Renal cortical epithelial cell (primary cell): ENCODE measurements at regions not wholly inside any gene's neighbourhood (a gene's known extent, or its start where the extent isn't known, plus 50 kb on each side); places are given as distances from the start of the nearest gene placed in this dataset.

Experiments
- DNase-seq: peaks from one replicate; pipeline ENCODE4 v3.0.0-alpha.2; 2011; ENCODE audit warnings: low read depth

DNA sequence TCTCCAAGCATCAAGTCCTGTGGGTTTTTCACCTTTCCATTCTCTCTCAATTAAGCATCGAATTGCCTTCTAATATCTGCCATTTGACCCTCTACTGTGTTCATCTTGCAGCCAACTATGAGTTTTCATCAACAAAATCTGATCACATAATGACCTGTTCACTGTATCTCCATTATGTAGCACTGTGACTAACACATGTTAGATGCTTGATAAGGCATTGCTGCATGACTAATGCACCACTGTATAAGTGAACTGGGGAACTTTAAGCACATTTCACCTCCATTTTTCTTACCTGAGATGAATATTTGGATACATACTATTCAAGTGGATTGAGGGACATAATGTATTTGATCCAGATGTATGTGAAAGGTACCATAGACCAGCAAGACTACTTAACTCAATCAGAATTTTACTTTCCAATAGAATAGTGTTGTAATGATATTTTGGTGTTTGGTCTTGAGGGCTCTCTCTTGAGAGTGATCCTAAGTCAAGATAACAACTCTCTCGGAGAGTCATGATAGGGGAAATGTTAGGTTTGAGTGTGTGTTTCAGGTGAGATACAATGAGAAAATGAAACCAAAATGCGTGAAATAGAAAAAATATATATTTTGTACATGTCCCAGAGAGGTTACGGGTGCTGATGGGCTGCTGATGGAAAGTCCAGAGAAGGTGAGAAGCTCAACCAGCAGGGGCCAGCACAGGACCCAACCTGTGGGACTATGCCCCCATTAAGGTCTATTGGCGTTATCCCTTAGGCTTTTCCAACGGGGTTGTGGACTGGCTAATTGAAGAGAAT lies 60.2 kb upstream of the HS3ST1 start:
- peak; percentile 43 for DNase-seq

DNA sequence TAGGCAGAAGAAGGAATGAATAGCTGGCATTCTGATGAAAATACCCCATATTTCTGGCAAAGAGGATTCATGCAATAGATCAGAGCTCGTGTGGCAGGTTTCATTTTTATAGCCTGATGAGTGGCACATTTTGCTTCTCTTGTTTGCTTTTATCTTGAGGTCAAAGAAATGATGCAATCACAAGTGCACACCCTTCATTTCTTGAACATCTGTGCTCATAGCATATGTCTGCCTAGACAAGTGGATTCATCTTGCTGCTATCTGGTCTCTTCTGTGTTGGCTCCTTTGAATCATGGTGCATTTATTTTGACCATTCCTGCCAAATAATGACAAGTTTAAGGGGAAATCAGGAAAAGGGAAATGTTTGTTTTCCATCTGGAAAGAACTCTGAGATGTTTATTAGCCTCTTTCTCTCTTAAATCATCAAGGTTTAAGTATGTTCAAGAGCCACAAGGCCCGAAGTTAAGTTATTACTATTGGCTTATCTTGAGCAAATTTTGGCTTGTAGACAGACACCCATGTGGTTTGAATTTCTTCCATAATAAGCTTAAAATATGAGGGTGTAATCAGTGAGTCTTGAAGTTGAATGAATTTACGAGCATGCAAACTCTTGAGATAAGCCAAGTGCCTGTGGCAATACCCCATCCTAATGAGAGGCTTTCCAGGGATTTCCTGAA lies 59.3 kb upstream of the HS3ST1 start:
- peak; percentile 37 for DNase-seq

DNA sequence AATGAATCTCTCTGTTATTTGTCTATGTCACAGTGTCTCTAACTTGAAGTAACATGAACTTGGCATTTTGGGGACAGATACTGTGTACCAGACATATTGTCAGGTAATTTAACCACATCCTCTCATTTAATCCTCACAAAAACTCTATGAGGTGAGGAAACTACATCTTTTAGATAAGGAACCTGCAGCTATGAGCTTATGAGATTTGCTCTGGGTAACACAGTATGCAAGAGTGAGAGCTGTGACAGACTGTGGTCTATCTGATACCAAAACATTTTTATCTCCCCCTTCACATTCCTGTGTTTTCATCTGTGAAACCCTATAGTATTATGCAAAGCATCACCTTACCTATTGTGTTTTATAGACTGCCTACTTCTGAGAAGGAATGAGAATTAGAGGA lies 58.4 kb upstream of the HS3ST1 start:
- no peak for DNase-seq

DNA sequence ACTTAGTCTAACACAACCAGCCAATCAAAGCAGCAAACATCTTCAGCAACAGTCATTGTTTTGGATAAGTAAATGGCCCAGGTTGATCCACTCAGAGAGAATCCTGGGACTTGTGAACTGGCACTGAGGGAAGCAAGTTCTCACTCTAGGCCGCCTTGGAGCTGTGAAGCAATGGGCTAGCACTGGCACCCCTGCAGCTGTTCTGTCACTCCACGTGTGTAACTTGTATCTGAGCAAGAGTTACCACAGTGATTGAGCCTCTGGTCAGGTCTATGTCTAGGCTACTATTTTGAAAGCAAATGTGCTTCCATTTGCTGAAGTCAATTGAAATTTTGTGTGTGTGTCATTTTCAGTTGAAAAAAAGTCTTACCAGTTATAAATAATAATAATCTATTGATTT lies 57.2 kb upstream of the HS3ST1 start:
- DNase-seq = no peak

DNA sequence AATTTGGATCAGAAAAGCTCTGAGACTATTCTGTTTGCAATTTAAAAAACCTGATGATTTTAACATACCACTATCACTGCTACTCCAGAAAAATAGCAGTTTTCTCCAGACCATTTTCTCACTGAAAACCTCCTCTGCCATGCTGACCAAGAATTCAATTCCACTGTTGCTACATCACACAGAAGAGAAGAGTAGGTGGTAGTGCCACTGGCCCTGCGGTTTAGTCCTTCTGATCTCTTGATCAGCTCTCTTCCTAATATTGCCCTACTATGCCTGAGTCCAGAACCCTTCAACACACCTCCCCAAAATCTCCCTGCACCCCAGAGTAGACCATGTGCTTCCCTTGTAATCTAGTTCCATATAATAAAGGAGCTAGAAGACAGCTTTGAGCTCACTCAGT lies 55.8 kb upstream of the HS3ST1 start:
- no peak for DNase-seq

DNA sequence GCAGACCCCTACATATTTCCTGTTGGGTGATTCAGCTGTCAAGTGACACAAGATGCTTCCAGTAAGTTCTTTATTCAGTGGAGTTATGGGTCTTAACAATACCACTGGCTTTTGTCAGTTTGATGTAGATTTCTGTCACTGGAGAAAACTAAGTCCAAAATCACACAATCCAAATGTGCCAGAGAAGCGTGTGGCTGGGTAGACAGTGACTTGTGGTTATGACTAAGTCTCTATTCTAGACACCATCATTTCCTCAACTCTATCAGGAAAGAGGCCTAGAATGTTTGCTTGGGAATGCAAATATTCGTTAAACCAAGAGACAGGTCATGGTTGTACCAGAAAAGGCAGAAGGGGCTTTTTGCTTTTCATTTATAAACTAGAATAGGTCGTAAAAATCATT lies 54.4 kb upstream of the HS3ST1 start:
- peak; percentile 59 for DNase-seq

DNA sequence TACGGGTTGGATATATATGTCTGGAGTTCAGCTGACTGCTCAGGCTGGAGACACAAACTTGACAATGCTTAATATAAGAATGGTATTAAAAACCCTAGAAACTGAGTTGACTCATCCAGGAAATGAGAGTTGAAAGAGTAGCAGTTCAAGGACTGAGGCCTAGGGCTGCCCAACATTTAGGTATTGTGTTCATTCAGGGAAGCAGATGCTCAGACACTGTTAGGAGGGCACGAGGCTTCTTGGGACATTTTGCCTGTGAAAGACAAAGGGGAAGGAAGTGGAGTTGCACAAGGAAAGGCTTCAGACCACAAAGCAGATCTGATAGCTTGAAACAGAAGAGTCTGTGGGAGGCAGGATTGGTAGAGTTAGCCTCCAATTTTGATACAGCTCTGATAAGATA lies 52.0 kb upstream of the HS3ST1 start:
- no peak for DNase-seq
